GM23338 (cell line): ENCODE measurements at regions not wholly inside any gene's neighbourhood (a gene's known extent, or its start where the extent isn't known, plus 50 kb on each side); places are given as distances from the start of the nearest gene placed in this dataset.

Experiments used
- ATAC-seq: fragments of 200-7000 bp; cut with Tn5 transposase; 3 replicates; pipeline ENCODE4 v1.9.1; 2020
- DNase-seq: peaks from one replicate; pipeline ENCODE4 v3.0.0-alpha.2; 2015; ENCODE audit warnings: low spot score
- H2AFZ ChIP-seq: fragments of 200-600 bp; sonication (generic); 2 replicates; pipeline ENCODE4 v1.8.0; 2016; ENCODE audit warnings: antibody characterized with exemption, mild to moderate bottlenecking, moderate library complexity
- H3F3A ChIP-seq: fragments of 200-600 bp; sonication (generic); replicated peaks from 2 replicates; pipeline ENCODE4 v1.8.0; 2017; ENCODE audit warnings: antibody characterized with exemption, mixed run types, low read depth
- H3K27ac ChIP-seq: fragments of 200-600 bp; sonication (generic); 2 replicates; pipeline ENCODE4 v1.6.1; 2016; ENCODE audit warnings: low read depth
- H3K27me3 ChIP-seq: fragments of 200-600 bp; sonication (generic); 2 replicates; pipeline ENCODE4 v1.8.0; 2016; ENCODE audit warnings: mild to moderate bottlenecking, mixed run types, moderate library complexity; ENCODE audit not compliant: insufficient read depth
- H3K36me3 ChIP-seq: fragments of 200-600 bp; sonication (generic); 2 replicates; pipeline ENCODE4 v1.8.0; 2016; ENCODE audit warnings: mild to moderate bottlenecking; ENCODE audit not compliant: insufficient read depth
- H3K4me1 ChIP-seq: fragments of 200-600 bp; sonication (generic); 2 replicates; pipeline ENCODE4 v1.8.0; 2016; ENCODE audit warnings: mild to moderate bottlenecking, moderate library complexity; ENCODE audit not compliant: insufficient read depth
- H3K4me2 ChIP-seq: fragments of 200-600 bp; sonication (generic); 2 replicates; pipeline ENCODE4 v1.7.1; 2017; ENCODE audit warnings: mixed run types
- H3K4me3 ChIP-seq: fragments of 200-600 bp; sonication (generic); 2 replicates; pipeline ENCODE4 v1.6.1; 2016; ENCODE audit warnings: mixed run types
- H3K79me2 ChIP-seq: fragments of 200-600 bp; sonication (generic); replicated peaks from 2 replicates; pipeline ENCODE4 v1.8.0; 2017; ENCODE audit warnings: mild to moderate bottlenecking; ENCODE audit not compliant: insufficient read depth
- H3K9me2 ChIP-seq: fragments of 200-600 bp; sonication (generic); 2 replicates; pipeline ENCODE4 v1.8.0; 2017; ENCODE audit not compliant: insufficient read depth
- H4K20me1 ChIP-seq: fragments of 200-600 bp; sonication (generic); replicated peaks from 2 replicates; pipeline ENCODE4 v1.8.0; 2017; ENCODE audit warnings: mild to moderate bottlenecking; ENCODE audit not compliant: insufficient read depth
- H3K27ac Mint-ChIP-seq: 2 replicates; pipeline ENCODE4 v1.8.0; 2020; ENCODE audit warnings: inconsistent platforms, mild to moderate bottlenecking, moderate library complexity, mixed read lengths
- H3K27me3 Mint-ChIP-seq: 3 replicates; pipeline ENCODE4 v1.8.0; 2022; ENCODE audit warnings: low read depth, mild to moderate bottlenecking, moderate library complexity, mixed read lengths, inconsistent platforms; ENCODE audit not compliant: insufficient read depth, poor library complexity
- H3K36me3 Mint-ChIP-seq: 3 replicates; pipeline ENCODE4 v1.8.0; 2021; ENCODE audit warnings: low read depth, mild to moderate bottlenecking, inconsistent platforms, moderate library complexity, mixed read lengths
- H3K4me1 Mint-ChIP-seq: 3 replicates; pipeline ENCODE4 v1.8.0; 2020; ENCODE audit warnings: mild to moderate bottlenecking, inconsistent platforms, mixed read lengths
- H3K4me3 Mint-ChIP-seq: 3 replicates; pipeline ENCODE4 v1.8.0; 2021; ENCODE audit warnings: moderate library complexity, mild to moderate bottlenecking, inconsistent platforms, mixed read lengths
- H3K9me3 Mint-ChIP-seq: 3 replicates; pipeline ENCODE4 v1.8.0; 2020; ENCODE audit warnings: moderate library complexity, mild to moderate bottlenecking, inconsistent platforms, mixed read lengths
- CREB1 ChIP-seq: fragments of 250-450 bp; sonication (Bioruptor Pico); IDR thresholded peaks from 2 replicates; pipeline ENCODE4 v1.5.0; 2020; ENCODE audit warnings: low read depth, mild to moderate bottlenecking, moderate library complexity
- EZH2 ChIP-seq: fragments of 200-600 bp; sonication (generic); IDR thresholded peaks from one replicate; pipeline ENCODE4 v1.8.0; 2017; ENCODE audit warnings: antibody characterized with exemption, mild to moderate bottlenecking, low read depth; ENCODE audit not compliant: unreplicated experiment
- EZH2phosphoT487 ChIP-seq: fragments of 200-600 bp; sonication (generic); IDR thresholded peaks from one replicate; pipeline ENCODE4 v1.8.1; 2018; ENCODE audit warnings: antibody characterized with exemption; ENCODE audit not compliant: unreplicated experiment
- JUNB ChIP-seq: IDR thresholded peaks from one replicate; pipeline ENCODE4 v1.6.1; 2016; ENCODE audit warnings: antibody characterized with exemption; ENCODE audit not compliant: unreplicated experiment
- NANOG ChIP-seq: IDR thresholded peaks from 2 replicates; pipeline ENCODE4 v1.6.1; 2016; ENCODE audit warnings: antibody characterized with exemption, borderline replicate concordance
- POLR2AphosphoS5 ChIP-seq: IDR thresholded peaks from 2 replicates; pipeline ENCODE4 v1.6.1; 2016; ENCODE audit warnings: antibody characterized with exemption, low read depth
- STAT1 ChIP-seq: IDR thresholded peaks from one replicate; pipeline ENCODE4 v1.6.1; 2016; ENCODE audit warnings: antibody characterized with exemption; ENCODE audit not compliant: unreplicated experiment
- ZNF114 ChIP-seq: fragments of 250-450 bp; sonication (Bioruptor Pico); IDR thresholded peaks from 2 replicates; pipeline ENCODE4 v1.5.0; 2020; ENCODE audit warnings: mild to moderate bottlenecking, moderate library complexity
- ZNF331 ChIP-seq: fragments of 250-450 bp; sonication (Bioruptor Pico); IDR thresholded peaks from 2 replicates; pipeline ENCODE4 v1.5.0; 2020; ENCODE audit warnings: low read depth, mild to moderate bottlenecking, moderate library complexity
- ZNF462 ChIP-seq: fragments of 250-450 bp; sonication (Bioruptor Pico); IDR thresholded peaks from 2 replicates; pipeline ENCODE4 v1.5.0; 2020; ENCODE audit warnings: mild to moderate bottlenecking, moderate library complexity
- TF ChIP-seq, protein P1 (sequence below): IDR thresholded peaks from one replicate; pipeline ENCODE4 v1.6.1; 2018; ENCODE audit warnings: antibody characterized with exemption; ENCODE audit not compliant: unreplicated experiment
- TF ChIP-seq, protein P2 (sequence below): IDR thresholded peaks from 2 replicates; pipeline ENCODE4 v1.6.1; 2016; ENCODE audit warnings: antibody characterized with exemption
- TF ChIP-seq, protein P3 (sequence below), 2 experiments: fragments of 200-600 bp in 1 of 2; sonication (generic) in 1 of 2; conservative IDR thresholded peaks; 2 replicates each; pipeline versions ENCODE4 v1.5.1 to v1.6.1; 2016 to 2017; ENCODE audit warnings: antibody characterized with exemption in 2 of 2, low read depth in 2 of 2, mild to moderate bottlenecking in 2 of 2, moderate library complexity in 1 of 2

DNA sequence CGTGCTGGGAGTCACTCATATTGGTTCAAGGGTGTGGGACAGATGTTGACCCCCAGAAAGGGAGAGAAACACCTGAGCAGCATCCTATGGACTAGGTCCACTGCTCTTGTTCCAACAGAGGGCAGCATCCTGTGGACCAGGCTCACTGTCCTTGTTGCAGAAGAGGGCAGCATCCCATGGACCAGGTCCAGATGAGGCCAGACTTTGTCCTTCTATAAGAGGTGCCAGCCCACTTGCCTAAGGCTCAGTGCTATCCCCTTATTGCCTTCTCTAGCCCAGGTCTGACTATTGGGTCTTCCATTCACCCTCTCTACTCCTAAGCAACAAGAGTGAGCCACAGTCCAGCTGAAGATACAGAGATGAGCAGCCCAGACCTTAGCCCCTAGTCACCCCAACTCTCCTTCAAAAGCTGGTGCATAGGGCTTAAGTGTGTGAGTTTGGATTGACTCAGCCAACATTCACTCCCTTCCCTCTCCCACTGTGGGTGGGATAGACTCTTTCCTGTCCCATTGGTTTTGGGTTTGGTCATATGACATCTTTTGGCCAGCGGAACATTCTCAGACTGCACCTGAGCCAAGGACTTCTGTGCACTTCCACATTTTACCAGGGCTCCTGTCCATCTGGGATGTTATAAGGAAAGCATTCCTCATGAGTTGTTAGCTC is 132.4 kb upstream of the GPC1 start:
- H3K9me3 Mint-ChIP-seq = no peaks in the 10 kb centered on the region
- H3K4me3 Mint-ChIP-seq = no peak overlapping the region
- no peak overlapping the region for H3K4me3 ChIP-seq
- peaks cover 5% of the 10 kb centered on the region for H3K27me3 Mint-ChIP-seq
- no peaks in the 10 kb centered on the region for H3K4me1 ChIP-seq
- TF ChIP-seq ZNF114 (CRISPR knock-in tag) = no peak
- TF ChIP-seq EZH2phosphoT487 = no peak
- TF ChIP-seq, protein P1, sequence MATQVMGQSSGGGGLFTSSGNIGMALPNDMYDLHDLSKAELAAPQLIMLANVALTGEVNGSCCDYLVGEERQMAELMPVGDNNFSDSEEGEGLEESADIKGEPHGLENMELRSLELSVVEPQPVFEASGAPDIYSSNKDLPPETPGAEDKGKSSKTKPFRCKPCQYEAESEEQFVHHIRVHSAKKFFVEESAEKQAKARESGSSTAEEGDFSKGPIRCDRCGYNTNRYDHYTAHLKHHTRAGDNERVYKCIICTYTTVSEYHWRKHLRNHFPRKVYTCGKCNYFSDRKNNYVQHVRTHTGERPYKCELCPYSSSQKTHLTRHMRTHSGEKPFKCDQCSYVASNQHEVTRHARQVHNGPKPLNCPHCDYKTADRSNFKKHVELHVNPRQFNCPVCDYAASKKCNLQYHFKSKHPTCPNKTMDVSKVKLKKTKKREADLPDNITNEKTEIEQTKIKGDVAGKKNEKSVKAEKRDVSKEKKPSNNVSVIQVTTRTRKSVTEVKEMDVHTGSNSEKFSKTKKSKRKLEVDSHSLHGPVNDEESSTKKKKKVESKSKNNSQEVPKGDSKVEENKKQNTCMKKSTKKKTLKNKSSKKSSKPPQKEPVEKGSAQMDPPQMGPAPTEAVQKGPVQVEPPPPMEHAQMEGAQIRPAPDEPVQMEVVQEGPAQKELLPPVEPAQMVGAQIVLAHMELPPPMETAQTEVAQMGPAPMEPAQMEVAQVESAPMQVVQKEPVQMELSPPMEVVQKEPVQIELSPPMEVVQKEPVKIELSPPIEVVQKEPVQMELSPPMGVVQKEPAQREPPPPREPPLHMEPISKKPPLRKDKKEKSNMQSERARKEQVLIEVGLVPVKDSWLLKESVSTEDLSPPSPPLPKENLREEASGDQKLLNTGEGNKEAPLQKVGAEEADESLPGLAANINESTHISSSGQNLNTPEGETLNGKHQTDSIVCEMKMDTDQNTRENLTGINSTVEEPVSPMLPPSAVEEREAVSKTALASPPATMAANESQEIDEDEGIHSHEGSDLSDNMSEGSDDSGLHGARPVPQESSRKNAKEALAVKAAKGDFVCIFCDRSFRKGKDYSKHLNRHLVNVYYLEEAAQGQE = no peak
- TF ChIP-seq, protein P2, sequence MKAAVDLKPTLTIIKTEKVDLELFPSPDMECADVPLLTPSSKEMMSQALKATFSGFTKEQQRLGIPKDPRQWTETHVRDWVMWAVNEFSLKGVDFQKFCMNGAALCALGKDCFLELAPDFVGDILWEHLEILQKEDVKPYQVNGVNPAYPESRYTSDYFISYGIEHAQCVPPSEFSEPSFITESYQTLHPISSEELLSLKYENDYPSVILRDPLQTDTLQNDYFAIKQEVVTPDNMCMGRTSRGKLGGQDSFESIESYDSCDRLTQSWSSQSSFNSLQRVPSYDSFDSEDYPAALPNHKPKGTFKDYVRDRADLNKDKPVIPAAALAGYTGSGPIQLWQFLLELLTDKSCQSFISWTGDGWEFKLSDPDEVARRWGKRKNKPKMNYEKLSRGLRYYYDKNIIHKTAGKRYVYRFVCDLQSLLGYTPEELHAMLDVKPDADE = no peak
- no peak for TF ChIP-seq NANOG
- TF ChIP-seq, protein P3, sequence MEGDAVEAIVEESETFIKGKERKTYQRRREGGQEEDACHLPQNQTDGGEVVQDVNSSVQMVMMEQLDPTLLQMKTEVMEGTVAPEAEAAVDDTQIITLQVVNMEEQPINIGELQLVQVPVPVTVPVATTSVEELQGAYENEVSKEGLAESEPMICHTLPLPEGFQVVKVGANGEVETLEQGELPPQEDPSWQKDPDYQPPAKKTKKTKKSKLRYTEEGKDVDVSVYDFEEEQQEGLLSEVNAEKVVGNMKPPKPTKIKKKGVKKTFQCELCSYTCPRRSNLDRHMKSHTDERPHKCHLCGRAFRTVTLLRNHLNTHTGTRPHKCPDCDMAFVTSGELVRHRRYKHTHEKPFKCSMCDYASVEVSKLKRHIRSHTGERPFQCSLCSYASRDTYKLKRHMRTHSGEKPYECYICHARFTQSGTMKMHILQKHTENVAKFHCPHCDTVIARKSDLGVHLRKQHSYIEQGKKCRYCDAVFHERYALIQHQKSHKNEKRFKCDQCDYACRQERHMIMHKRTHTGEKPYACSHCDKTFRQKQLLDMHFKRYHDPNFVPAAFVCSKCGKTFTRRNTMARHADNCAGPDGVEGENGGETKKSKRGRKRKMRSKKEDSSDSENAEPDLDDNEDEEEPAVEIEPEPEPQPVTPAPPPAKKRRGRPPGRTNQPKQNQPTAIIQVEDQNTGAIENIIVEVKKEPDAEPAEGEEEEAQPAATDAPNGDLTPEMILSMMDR (conservative IDR thresholded peaks at IDR 0.05; ENCODE audit: low read depth in 2 of 2) = no peak
- no peak for TF ChIP-seq POLR2AphosphoS5
- TF ChIP-seq ZNF462 (CRISPR knock-in tag) = no peak
- TF ChIP-seq ZNF331 (CRISPR knock-in tag) = no peak
- no peak for TF ChIP-seq STAT1
- no peak for TF ChIP-seq JUNB
- no peak for TF ChIP-seq CREB1
- no peak for TF ChIP-seq EZH2
- H3K27me3 ChIP-seq = no peaks in the 10 kb centered on the region
- 0 out of 2 replicates have a peak, but pooled peaks cover 3% of the 10 kb centered on the region for H3K9me2 ChIP-seq
- H2AFZ ChIP-seq = no peak overlapping the region
- no peaks in the 10 kb centered on the region for H3K79me2 ChIP-seq
- H3K27ac Mint-ChIP-seq = no peak overlapping the region
- ATAC-seq = no peak
- no peak overlapping the region for H3K4me2 ChIP-seq
- DNase-seq = no peak
- H4K20me1 ChIP-seq = no peaks in the 10 kb centered on the region
- H3F3A ChIP-seq = no peaks in the 10 kb centered on the region
- peaks cover 6% of the 10 kb centered on the region for H3K4me1 Mint-ChIP-seq
- no peaks in the 10 kb centered on the region for H3K36me3 Mint-ChIP-seq
- no peaks in the 10 kb centered on the region for H3K36me3 ChIP-seq
- no peak overlapping the region for H3K27ac ChIP-seq
